ENCODE measurements at regions not wholly inside any gene's neighbourhood (a gene's known extent, or its start where the extent isn't known, plus 50 kb on each side); places are given as distances from the start of the nearest gene placed in this dataset.
A peak's percentile ranks its signal among the peaks of the same experiment; 100 is the strongest.

- no peak overlapping the region for H3K27ac ChIP-seq
- TF ChIP-seq CTCF (conservative IDR thresholded peaks at IDR 0.05), result no peak
Measured at GRCh38 chrX:26722666-26723428, 506.9 kb downstream of the MAGEB5 start.

GRCh38 chrX:26672571-26672970, 456.6 kb downstream of the MAGEB5 start:
- TF ChIP-seq CTCF (conservative IDR thresholded peaks at IDR 0.05), result no peak
- H3K27ac ChIP-seq, result no peak overlapping the region

GRCh38 chrX:26670521-26670920, 454.6 kb downstream of the MAGEB5 start:
- no peak for TF ChIP-seq CTCF (conservative IDR thresholded peaks at IDR 0.05)

GRCh38 chrX:26664919-26665318, 448.9 kb downstream of the MAGEB5 start:
- TF ChIP-seq CTCF (conservative IDR thresholded peaks at IDR 0.05), result peak; percentile 22; the same call in 1 of the 2 replicates

More at GRCh38 chrX:26670521-26670920, 454.6 kb downstream of the MAGEB5 start:
- no peak overlapping the region for H3K27ac ChIP-seq

GRCh38 chrX:26653050-26653449, 437.1 kb downstream of the MAGEB5 start:
- no peak for TF ChIP-seq CTCF (conservative IDR thresholded peaks at IDR 0.05)
- no peak overlapping the region for H3K27ac ChIP-seq

More at GRCh38 chrX:26664919-26665318, 448.9 kb downstream of the MAGEB5 start:
- no peak overlapping the region for H3K27ac ChIP-seq

- TF ChIP-seq CTCF (conservative IDR thresholded peaks at IDR 0.05), result peak; percentile 44
- no peak overlapping the region for H3K27ac ChIP-seq
Measured at GRCh38 chrX:26651755-26652154, 435.8 kb downstream of the MAGEB5 start.

GRCh38 chrX:26649534-26649933, 433.6 kb downstream of the MAGEB5 start:
- TF ChIP-seq CTCF (conservative IDR thresholded peaks at IDR 0.05), result peak; percentile 69

More at GRCh38 chrX:26649534-26649933, 433.6 kb downstream of the MAGEB5 start:
- H3K27ac ChIP-seq, result no peak overlapping the region

Data from VCaP (cell line).